ENCODE measurements at regions not wholly inside any gene's neighbourhood (a gene's known extent, or its start where the extent isn't known, plus 50 kb on each side); places are given as distances from the start of the nearest gene placed in this dataset.

DNA sequence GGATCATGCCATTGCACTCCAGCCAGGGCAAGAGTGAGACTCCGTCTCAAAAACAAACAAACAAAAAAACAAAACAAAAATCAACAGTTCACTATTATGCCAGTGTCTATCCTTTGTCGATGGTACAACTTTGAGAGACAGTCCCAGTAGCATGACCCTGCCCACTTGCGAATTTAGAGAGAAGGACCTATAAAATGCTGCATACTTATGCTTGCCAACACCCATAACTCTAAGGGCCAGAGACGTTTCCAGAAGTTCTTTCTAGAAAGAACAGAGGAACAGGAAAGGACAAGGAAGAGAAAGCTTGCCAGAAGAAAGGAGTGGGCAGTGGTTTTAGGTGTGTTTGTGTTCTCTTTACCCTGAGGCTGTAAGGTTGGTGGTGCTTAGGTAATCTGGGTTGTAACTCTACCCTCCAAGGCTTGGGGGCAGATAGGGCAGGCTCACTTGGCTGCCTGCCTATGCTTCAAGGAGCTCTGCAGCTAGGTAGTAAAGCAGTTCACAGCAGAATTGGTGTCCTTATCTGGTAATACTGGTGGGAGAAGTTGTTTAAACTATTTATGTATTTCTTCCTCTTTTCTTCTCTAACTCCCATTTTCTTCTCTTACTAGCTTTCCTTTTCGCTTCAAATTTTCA is 50.6 kb upstream of the SPPL2A start (continued):
- no peak for TF ChIP-seq MYNN (tag by site-specific recombination; IDR thresholded peaks at IDR 0.05; ENCODE audit: borderline replicate concordance)
- TF ChIP-seq, protein P1, sequence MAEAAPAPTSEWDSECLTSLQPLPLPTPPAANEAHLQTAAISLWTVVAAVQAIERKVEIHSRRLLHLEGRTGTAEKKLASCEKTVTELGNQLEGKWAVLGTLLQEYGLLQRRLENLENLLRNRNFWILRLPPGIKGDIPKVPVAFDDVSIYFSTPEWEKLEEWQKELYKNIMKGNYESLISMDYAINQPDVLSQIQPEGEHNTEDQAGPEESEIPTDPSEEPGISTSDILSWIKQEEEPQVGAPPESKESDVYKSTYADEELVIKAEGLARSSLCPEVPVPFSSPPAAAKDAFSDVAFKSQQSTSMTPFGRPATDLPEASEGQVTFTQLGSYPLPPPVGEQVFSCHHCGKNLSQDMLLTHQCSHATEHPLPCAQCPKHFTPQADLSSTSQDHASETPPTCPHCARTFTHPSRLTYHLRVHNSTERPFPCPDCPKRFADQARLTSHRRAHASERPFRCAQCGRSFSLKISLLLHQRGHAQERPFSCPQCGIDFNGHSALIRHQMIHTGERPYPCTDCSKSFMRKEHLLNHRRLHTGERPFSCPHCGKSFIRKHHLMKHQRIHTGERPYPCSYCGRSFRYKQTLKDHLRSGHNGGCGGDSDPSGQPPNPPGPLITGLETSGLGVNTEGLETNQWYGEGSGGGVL (tag by site-specific recombination; IDR thresholded peaks at IDR 0.05), result peak; percentile 35; the same call in 1 of the 2 replicates
- no peak for TF ChIP-seq ZNF544 (tag by site-specific recombination; IDR thresholded peaks at IDR 0.05)
- peak; percentile 62 for TF ChIP-seq FEZF1 (tag by site-specific recombination; IDR thresholded peaks at IDR 0.05)
- TF ChIP-seq, protein P2, sequence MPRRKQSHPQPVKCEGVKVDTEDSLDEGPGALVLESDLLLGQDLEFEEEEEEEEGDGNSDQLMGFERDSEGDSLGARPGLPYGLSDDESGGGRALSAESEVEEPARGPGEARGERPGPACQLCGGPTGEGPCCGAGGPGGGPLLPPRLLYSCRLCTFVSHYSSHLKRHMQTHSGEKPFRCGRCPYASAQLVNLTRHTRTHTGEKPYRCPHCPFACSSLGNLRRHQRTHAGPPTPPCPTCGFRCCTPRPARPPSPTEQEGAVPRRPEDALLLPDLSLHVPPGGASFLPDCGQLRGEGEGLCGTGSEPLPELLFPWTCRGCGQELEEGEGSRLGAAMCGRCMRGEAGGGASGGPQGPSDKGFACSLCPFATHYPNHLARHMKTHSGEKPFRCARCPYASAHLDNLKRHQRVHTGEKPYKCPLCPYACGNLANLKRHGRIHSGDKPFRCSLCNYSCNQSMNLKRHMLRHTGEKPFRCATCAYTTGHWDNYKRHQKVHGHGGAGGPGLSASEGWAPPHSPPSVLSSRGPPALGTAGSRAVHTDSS (tag by site-specific recombination; IDR thresholded peaks at IDR 0.05), result no peak
- TF ChIP-seq TCF7L2 (IDR thresholded peaks at IDR 0.05; ENCODE audit: borderline replicate concordance, low read depth, low read length), result no peak
- no peak for TF ChIP-seq ZNF530 (tag by site-specific recombination; IDR thresholded peaks at IDR 0.05; ENCODE audit: low read depth)
- no peak for TF ChIP-seq ZNF514 (tag by site-specific recombination; IDR thresholded peaks at IDR 0.05)
- TF ChIP-seq ZNF510 (tag by site-specific recombination; IDR thresholded peaks at IDR 0.05; ENCODE audit: insufficient replicate concordance), result no peak
- TF ChIP-seq ZNF670 (tag by site-specific recombination; IDR thresholded peaks at IDR 0.05; ENCODE audit: low read depth), result no peak
- TF ChIP-seq, protein P3, sequence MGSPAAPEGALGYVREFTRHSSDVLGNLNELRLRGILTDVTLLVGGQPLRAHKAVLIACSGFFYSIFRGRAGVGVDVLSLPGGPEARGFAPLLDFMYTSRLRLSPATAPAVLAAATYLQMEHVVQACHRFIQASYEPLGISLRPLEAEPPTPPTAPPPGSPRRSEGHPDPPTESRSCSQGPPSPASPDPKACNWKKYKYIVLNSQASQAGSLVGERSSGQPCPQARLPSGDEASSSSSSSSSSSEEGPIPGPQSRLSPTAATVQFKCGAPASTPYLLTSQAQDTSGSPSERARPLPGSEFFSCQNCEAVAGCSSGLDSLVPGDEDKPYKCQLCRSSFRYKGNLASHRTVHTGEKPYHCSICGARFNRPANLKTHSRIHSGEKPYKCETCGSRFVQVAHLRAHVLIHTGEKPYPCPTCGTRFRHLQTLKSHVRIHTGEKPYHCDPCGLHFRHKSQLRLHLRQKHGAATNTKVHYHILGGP (tag by site-specific recombination; IDR thresholded peaks at IDR 0.05), result no peak
- TF ChIP-seq ZNF2 (tag by site-specific recombination; IDR thresholded peaks at IDR 0.05), result no peak
- no peak for TF ChIP-seq YY1 (tag by site-specific recombination; IDR thresholded peaks at IDR 0.05)
- TF ChIP-seq ZNF843 (tag by site-specific recombination; IDR thresholded peaks at IDR 0.05), result peak; percentile 32; the same call in 1 of the 2 replicates
- no peak for TF ChIP-seq ZNF837 (tag by site-specific recombination; IDR thresholded peaks at IDR 0.05)
- TF ChIP-seq ZNF777 (tag by site-specific recombination; IDR thresholded peaks at IDR 0.05; ENCODE audit: borderline replicate concordance), result no peak
- TF ChIP-seq ZNF621 (tag by site-specific recombination; IDR thresholded peaks at IDR 0.05), result no peak
- TF ChIP-seq ZNF266 (tag by site-specific recombination; IDR thresholded peaks at IDR 0.05; ENCODE audit: low read depth), result no peak
- TF ChIP-seq, protein P4, sequence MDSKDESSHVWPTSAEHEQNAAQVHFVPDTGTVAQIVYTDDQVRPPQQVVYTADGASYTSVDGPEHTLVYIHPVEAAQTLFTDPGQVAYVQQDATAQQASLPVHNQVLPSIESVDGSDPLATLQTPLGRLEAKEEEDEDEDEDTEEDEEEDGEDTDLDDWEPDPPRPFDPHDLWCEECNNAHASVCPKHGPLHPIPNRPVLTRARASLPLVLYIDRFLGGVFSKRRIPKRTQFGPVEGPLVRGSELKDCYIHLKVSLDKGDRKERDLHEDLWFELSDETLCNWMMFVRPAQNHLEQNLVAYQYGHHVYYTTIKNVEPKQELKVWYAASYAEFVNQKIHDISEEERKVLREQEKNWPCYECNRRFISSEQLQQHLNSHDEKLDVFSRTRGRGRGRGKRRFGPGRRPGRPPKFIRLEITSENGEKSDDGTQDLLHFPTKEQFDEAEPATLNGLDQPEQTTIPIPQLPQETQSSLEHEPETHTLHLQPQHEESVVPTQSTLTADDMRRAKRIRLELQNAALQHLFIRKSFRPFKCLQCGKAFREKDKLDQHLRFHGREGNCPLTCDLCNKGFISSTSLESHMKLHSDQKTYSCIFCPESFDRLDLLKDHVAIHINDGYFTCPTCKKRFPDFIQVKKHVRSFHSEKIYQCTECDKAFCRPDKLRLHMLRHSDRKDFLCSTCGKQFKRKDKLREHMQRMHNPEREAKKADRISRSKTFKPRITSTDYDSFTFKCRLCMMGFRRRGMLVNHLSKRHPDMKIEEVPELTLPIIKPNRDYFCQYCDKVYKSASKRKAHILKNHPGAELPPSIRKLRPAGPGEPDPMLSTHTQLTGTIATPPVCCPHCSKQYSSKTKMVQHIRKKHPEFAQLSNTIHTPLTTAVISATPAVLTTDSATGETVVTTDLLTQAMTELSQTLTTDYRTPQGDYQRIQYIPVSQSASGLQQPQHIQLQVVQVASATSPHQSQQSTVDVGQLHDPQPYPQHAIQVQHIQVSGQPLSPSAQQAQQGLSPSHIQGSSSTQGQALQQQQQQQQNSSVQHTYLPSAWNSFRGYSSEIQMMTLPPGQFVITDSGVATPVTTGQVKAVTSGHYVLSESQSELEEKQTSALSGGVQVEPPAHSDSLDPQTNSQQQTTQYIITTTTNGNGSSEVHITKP (tag by site-specific recombination; IDR thresholded peaks at IDR 0.05), result peak; percentile 60; the same call in 1 of the 2 replicates
- TF ChIP-seq, protein P5, sequence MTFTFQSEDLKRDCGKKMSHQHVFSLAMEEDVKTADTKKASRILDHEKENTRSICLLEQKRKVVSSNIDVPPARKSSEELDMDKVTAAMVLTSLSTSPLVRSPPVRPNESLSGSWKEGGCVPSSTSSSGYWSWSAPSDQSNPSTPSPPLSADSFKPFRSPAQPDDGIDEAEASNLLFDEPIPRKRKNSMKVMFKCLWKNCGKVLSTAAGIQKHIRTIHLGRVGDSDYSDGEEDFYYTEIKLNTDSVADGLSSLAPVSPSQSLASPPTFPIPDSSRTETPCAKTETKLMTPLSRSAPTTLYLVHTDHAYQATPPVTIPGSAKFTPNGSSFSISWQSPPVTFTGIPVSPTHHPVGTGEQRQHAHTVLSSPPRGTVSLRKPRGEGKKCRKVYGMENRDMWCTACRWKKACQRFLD (tag by site-specific recombination; IDR thresholded peaks at IDR 0.05), result no peak
- no peak for TF ChIP-seq ZNF23 (tag by site-specific recombination; IDR thresholded peaks at IDR 0.05; ENCODE audit: borderline replicate concordance)
- TF ChIP-seq BCL11A (tag by site-specific recombination; IDR thresholded peaks at IDR 0.05; ENCODE audit: low read depth), result no peak
- no peak for TF ChIP-seq ZNF202 (tag by site-specific recombination; IDR thresholded peaks at IDR 0.05; ENCODE audit: borderline replicate concordance)
- TF ChIP-seq SP7 (tag by site-specific recombination; IDR thresholded peaks at IDR 0.05), result peak; percentile 70; the same call in 1 of the 2 replicates
- no peak for TF ChIP-seq ZNF558 (tag by site-specific recombination; IDR thresholded peaks at IDR 0.05)
- TF ChIP-seq, protein P6, sequence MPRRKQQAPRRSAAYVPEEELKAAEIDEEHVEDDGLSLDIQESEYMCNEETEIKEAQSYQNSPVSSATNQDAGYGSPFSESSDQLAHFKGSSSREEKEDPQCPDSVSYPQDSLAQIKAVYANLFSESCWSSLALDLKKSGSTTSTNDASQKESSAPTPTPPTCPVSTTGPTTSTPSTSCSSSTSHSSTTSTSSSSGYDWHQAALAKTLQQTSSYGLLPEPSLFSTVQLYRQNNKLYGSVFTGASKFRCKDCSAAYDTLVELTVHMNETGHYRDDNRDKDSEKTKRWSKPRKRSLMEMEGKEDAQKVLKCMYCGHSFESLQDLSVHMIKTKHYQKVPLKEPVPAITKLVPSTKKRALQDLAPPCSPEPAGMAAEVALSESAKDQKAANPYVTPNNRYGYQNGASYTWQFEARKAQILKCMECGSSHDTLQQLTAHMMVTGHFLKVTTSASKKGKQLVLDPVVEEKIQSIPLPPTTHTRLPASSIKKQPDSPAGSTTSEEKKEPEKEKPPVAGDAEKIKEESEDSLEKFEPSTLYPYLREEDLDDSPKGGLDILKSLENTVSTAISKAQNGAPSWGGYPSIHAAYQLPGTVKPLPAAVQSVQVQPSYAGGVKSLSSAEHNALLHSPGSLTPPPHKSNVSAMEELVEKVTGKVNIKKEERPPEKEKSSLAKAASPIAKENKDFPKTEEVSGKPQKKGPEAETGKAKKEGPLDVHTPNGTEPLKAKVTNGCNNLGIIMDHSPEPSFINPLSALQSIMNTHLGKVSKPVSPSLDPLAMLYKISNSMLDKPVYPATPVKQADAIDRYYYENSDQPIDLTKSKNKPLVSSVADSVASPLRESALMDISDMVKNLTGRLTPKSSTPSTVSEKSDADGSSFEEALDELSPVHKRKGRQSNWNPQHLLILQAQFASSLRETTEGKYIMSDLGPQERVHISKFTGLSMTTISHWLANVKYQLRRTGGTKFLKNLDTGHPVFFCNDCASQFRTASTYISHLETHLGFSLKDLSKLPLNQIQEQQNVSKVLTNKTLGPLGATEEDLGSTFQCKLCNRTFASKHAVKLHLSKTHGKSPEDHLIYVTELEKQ (tag by site-specific recombination; IDR thresholded peaks at IDR 0.05; ENCODE audit: borderline replicate concordance), result no peak

Measured in HEK293 (cell line).